Vagina (tissue), 2 donors: ENCODE measurements at regions not wholly inside any gene's neighbourhood (a gene's known extent, or its start where the extent isn't known, plus 50 kb on each side); places are given as distances from the start of the nearest gene placed in this dataset.

Source experiments
- CTCF ChIP-seq, 3 experiments: fragments of 450-650 bp in 2 of 3; fragments of 200-600 bp in 1 of 3; sonication (generic) in 1 of 3; IDR thresholded peaks; one replicate each; pipeline ENCODE4 v1.5.1; 2017 to 2019; ENCODE audit warnings: antibody characterized with exemption in 3 of 3, mild to moderate bottlenecking in 2 of 3, moderate library complexity in 2 of 3
- POLR2A ChIP-seq, 2 donors: fragments of 450-650 bp; IDR thresholded peaks; one replicate each; pipeline ENCODE4 v1.6.1; 2017; ENCODE audit warnings: antibody characterized with exemption in 2 of 2, mild to moderate bottlenecking in 2 of 2, moderate library complexity in 2 of 2
- POLR2AphosphoS5 ChIP-seq, 2 donors: sonication (generic); formaldehyde crosslinking; IDR thresholded peaks; one replicate each; pipeline ENCODE4 v1.9.0; 2017; ENCODE audit warnings: antibody characterized with exemption in 2 of 2, mild to moderate bottlenecking in 2 of 2, low read depth in 1 of 2; ENCODE audit not compliant: insufficient read depth in 1 of 2

- TF ChIP-seq CTCF (IDR thresholded peaks at IDR 0.05) = no peak
- TF ChIP-seq POLR2A (IDR thresholded peaks at IDR 0.05) = no peak
- TF ChIP-seq POLR2AphosphoS5 (IDR thresholded peaks at IDR 0.05; ENCODE audit: insufficient read depth in 1 of 2, low read depth in 1 of 2) = no peak
Observed at GRCh38 chr20:60803335-60804055, 448.6 kb upstream of the CDH4 start.
